H9 (cell line): ENCODE measurements at regions not wholly inside any gene's neighbourhood (a gene's known extent, or its start where the extent isn't known, plus 50 kb on each side); places are given as distances from the start of the nearest gene placed in this dataset.

Experiments
- DNase-seq: peaks from one replicate; pipeline ENCODE4 v3.0.0-alpha.2; 2017
- H2AFZ ChIP-seq: one replicate; pipeline ENCODE4 v1.6.1; 2013; ENCODE audit warnings: mild to moderate bottlenecking, low read length, control low read depth, moderate library complexity
- H2AK5ac ChIP-seq: 2 replicates; pipeline ENCODE4 v1.6.1; 2013; ENCODE audit warnings: low read length, control low read depth, mixed read lengths; ENCODE audit not compliant: insufficient read length
- H2BK120ac ChIP-seq: one replicate; pipeline ENCODE4 v1.6.1; 2013; ENCODE audit warnings: low read depth, mild to moderate bottlenecking, low read length, control low read depth, inconsistent platforms; ENCODE audit not compliant: poor library complexity, severe bottlenecking
- H2BK12ac ChIP-seq: 2 replicates; pipeline ENCODE4 v1.6.1; 2013; ENCODE audit warnings: low read length, control low read depth, mixed read lengths, low read depth; ENCODE audit not compliant: insufficient read length
- H2BK15ac ChIP-seq: 2 replicates; pipeline ENCODE4 v1.6.1; 2013; ENCODE audit warnings: low read depth, low read length, control low read depth
- H2BK20ac ChIP-seq: one replicate; pipeline ENCODE4 v1.6.1; 2013; ENCODE audit warnings: low read depth, mild to moderate bottlenecking, low read length, control low read depth, inconsistent platforms; ENCODE audit not compliant: poor library complexity, severe bottlenecking
- H2BK5ac ChIP-seq: 2 replicates; pipeline ENCODE4 v1.6.1; 2013; ENCODE audit warnings: low read length, control low read depth, mixed read lengths; ENCODE audit not compliant: insufficient read length
- H3K14ac ChIP-seq: 2 replicates; pipeline ENCODE4 v1.6.1; 2013; ENCODE audit warnings: low read length, control low read depth; ENCODE audit not compliant: insufficient read depth
- H3K18ac ChIP-seq: 2 replicates; pipeline ENCODE4 v1.6.1; 2013; ENCODE audit warnings: low read depth, mild to moderate bottlenecking, mixed read lengths, low read length, control low read depth; ENCODE audit not compliant: insufficient read length
- H3K23ac ChIP-seq: 2 replicates; pipeline ENCODE4 v1.6.1; 2013; ENCODE audit warnings: low read length, control low read depth, mixed read lengths, low read depth; ENCODE audit not compliant: insufficient read length
- H3K23me2 ChIP-seq: 2 replicates; pipeline ENCODE4 v1.6.1; 2013; ENCODE audit warnings: low read depth, mild to moderate bottlenecking, mixed read lengths, low read length, control low read depth; ENCODE audit not compliant: insufficient read length, poor library complexity, severe bottlenecking
- H3K27ac ChIP-seq: 2 replicates; pipeline ENCODE4 v1.5.1; 2013; ENCODE audit warnings: low read length, control low read depth, mixed read lengths, low read depth; ENCODE audit not compliant: insufficient read length
- H3K27me3 ChIP-seq: 2 replicates; pipeline ENCODE4 v1.6.1; 2013; ENCODE audit warnings: low read length, control low read depth, inconsistent platforms; ENCODE audit not compliant: insufficient read depth
- H3K4ac ChIP-seq: 2 replicates; pipeline ENCODE4 v1.6.1; 2013; ENCODE audit warnings: low read depth, mild to moderate bottlenecking, control low read depth, inconsistent platforms, low read length, moderate library complexity
- H3K4me1 ChIP-seq: 2 replicates; pipeline ENCODE4 v1.6.1; 2013; ENCODE audit warnings: low read length, control low read depth, inconsistent platforms; ENCODE audit not compliant: insufficient read depth
- H3K4me2 ChIP-seq: 2 replicates; pipeline ENCODE4 v1.6.1; 2013; ENCODE audit warnings: low read length, control low read depth, mixed read lengths; ENCODE audit not compliant: insufficient read length, insufficient read depth
- H3K56ac ChIP-seq: 2 replicates; pipeline ENCODE4 v1.6.1; 2013; ENCODE audit warnings: low read depth, mild to moderate bottlenecking, mixed read lengths, low read length, control low read depth; ENCODE audit not compliant: insufficient read length
- H3K79me1 ChIP-seq: 2 replicates; pipeline ENCODE4 v1.6.1; 2013; ENCODE audit warnings: low read depth, mild to moderate bottlenecking, moderate library complexity, low read length, control low read depth, inconsistent platforms; ENCODE audit not compliant: insufficient read depth, poor library complexity, severe bottlenecking
- H3K79me2 ChIP-seq: 2 replicates; pipeline ENCODE4 v1.6.1; 2013; ENCODE audit warnings: low read length, control low read depth, inconsistent platforms; ENCODE audit not compliant: insufficient read depth
- H3K9ac ChIP-seq: 2 replicates; pipeline ENCODE4 v1.6.1; 2013; ENCODE audit warnings: low read length, control low read depth, mixed read lengths; ENCODE audit not compliant: insufficient read length; ENCODE audit errors: extremely low read depth
- H3K9me3 ChIP-seq: one replicate; pipeline ENCODE4 v1.6.1; 2013; ENCODE audit warnings: low read depth, low read length, inconsistent platforms; ENCODE audit not compliant: control insufficient read depth
- H3T11ph ChIP-seq: one replicate; pipeline ENCODE4 v1.6.1; 2013; ENCODE audit warnings: mild to moderate bottlenecking, low read length, control low read depth, inconsistent platforms
- H4K20me1 ChIP-seq: one replicate; pipeline ENCODE4 v1.6.1; 2013; ENCODE audit not compliant: control insufficient read depth, insufficient read length, insufficient read depth
- H4K5ac ChIP-seq: 2 replicates; pipeline ENCODE4 v1.6.1; 2013; ENCODE audit warnings: low read depth, mild to moderate bottlenecking, mixed read lengths, low read length, control low read depth; ENCODE audit not compliant: insufficient read length
- H4K8ac ChIP-seq: replicated peaks from 2 replicates; pipeline ENCODE4 v1.6.1; 2013; ENCODE audit warnings: low read length, control low read depth, mixed read lengths, low read depth; ENCODE audit not compliant: insufficient read length
- H4K91ac ChIP-seq: 2 replicates; pipeline ENCODE4 v1.6.1; 2013; ENCODE audit warnings: low read depth, mild to moderate bottlenecking, moderate library complexity, mixed read lengths, low read length, control low read depth; ENCODE audit not compliant: insufficient read length
- H3K27ac Mint-ChIP-seq, 3 experiments: 2 replicates in 2 of 3; 3 replicates in 1 of 3; pipeline ENCODE4 v1.8.0; 2020 to 2021; ENCODE audit warnings: mixed read lengths in 3 of 3, mild to moderate bottlenecking in 1 of 3, moderate library complexity in 1 of 3
- H3K27me3 Mint-ChIP-seq: 2 replicates; pipeline ENCODE4 v1.8.0; 2021; ENCODE audit warnings: low read depth, mild to moderate bottlenecking, moderate library complexity, mixed read lengths
- H3K36me3 Mint-ChIP-seq, 3 experiments: 2 replicates in 2 of 3; 3 replicates in 1 of 3; pipeline ENCODE4 v1.8.0; 2020 to 2021; ENCODE audit warnings: low read depth in 3 of 3, mixed read lengths in 3 of 3; ENCODE audit not compliant: insufficient read depth in 1 of 3
- H3K4me1 Mint-ChIP-seq, 2 experiments: 2 replicates each; pipeline ENCODE4 v1.8.0; 2020; ENCODE audit warnings: mixed read lengths in 2 of 2
- H3K4me3 Mint-ChIP-seq, 2 experiments: 2 replicates in 1 of 2; 3 replicates in 1 of 2; pipeline ENCODE4 v1.8.0; 2020 to 2021; ENCODE audit warnings: mild to moderate bottlenecking in 2 of 2, mixed read lengths in 2 of 2, moderate library complexity in 1 of 2
- H3K9me3 Mint-ChIP-seq, 2 experiments: 2 replicates in 1 of 2; 3 replicates in 1 of 2; pipeline ENCODE4 v1.8.0; 2020; ENCODE audit warnings: mild to moderate bottlenecking in 2 of 2, mixed read lengths in 2 of 2, moderate library complexity in 1 of 2
- WGBS: extraction: QIAGEN DNeasy Blood & Tissue Kit; methylation state at CpG from one replicate; pipeline ENCODE4 v1.1.7; 2013; ENCODE audit warnings: missing lambda C conversion rate, low lambda C conversion rate, mixed read lengths; ENCODE audit not compliant: insufficient read length; ENCODE audit errors: extremely low coverage; 5-methylcytosine and 5-hydroxymethylcytosine counted together
- TF ChIP-seq, protein P1 (sequence below): fragments of 200-600 bp; sonication (generic); conservative IDR thresholded peaks from 3 replicates; pipeline ENCODE4 v1.8.0; 2021; ENCODE audit warnings: antibody characterized with exemption, mild to moderate bottlenecking

DNA sequence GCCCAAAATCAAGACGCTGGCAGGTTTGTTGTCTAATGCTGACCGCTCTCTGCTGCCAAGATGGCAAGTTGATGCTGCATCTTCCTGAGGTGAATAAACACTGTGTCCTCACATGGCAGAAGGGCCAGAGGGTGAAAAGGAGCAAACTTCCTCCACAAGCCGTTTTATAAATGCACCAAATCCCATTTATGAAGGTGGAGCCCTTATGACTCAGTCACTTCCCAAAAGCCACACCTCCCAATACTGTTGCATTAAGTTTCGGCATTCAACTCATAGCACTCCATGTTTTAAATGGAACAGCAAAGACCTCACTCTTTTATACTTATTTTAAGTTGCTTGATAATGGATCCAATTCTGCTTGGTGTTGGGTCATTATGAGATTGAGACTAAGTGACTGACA, 316.6 kb downstream of the RFPL4B start:
- Histone ChIP-seq H3K27me3 (no peaks in the 10 kb centered on the region), H3K9ac (no peak overlapping the region), H3K79me1 (no peaks in the 10 kb centered on the region), H3K79me2 (no peaks in the 10 kb centered on the region), H3K9me3 (no peaks in the 10 kb centered on the region), H3K4me1 (no peaks in the 10 kb centered on the region), H3K56ac (no peak overlapping the region), H3K4ac (no peak overlapping the region), H2AK5ac (no peak overlapping the region), H4K20me1 (no peaks in the 10 kb centered on the region), H2BK15ac (no peak overlapping the region), H4K5ac (no peak overlapping the region), H3K23me2 (no peaks in the 10 kb centered on the region), H3K14ac (no peak overlapping the region), H3K23ac (no peak overlapping the region), H2AFZ (no peak overlapping the region), H3K27ac (no peak overlapping the region), H2BK12ac (no peak overlapping the region), H3K4me2 (no peak overlapping the region), H4K91ac (no peak overlapping the region), H4K8ac (no peak overlapping the region), H2BK120ac (no peak overlapping the region), H2BK5ac (no peak overlapping the region), H3T11ph (no peak overlapping the region), H3K18ac (no peak overlapping the region), H2BK20ac (no peak overlapping the region)
- DNase-seq: no peak
- no peaks in the 10 kb centered on the region for H3K27me3 Mint-ChIP-seq
- WGBS: no CpG with 5 or more reads among the region's 4 CpGs
- TF ChIP-seq, protein P1, sequence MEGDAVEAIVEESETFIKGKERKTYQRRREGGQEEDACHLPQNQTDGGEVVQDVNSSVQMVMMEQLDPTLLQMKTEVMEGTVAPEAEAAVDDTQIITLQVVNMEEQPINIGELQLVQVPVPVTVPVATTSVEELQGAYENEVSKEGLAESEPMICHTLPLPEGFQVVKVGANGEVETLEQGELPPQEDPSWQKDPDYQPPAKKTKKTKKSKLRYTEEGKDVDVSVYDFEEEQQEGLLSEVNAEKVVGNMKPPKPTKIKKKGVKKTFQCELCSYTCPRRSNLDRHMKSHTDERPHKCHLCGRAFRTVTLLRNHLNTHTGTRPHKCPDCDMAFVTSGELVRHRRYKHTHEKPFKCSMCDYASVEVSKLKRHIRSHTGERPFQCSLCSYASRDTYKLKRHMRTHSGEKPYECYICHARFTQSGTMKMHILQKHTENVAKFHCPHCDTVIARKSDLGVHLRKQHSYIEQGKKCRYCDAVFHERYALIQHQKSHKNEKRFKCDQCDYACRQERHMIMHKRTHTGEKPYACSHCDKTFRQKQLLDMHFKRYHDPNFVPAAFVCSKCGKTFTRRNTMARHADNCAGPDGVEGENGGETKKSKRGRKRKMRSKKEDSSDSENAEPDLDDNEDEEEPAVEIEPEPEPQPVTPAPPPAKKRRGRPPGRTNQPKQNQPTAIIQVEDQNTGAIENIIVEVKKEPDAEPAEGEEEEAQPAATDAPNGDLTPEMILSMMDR: no peak
- peaks cover 0 to 3% (median 3%) of the 10 kb centered on the region in 3 experiments; a peak in 2 of 7 replicates for H3K36me3 Mint-ChIP-seq
- no peak overlapping the region for H3K4me3 Mint-ChIP-seq
- H3K27ac Mint-ChIP-seq: no peak overlapping the region
- H3K4me1 Mint-ChIP-seq: no peaks in the 10 kb centered on the region
- peaks cover 3 to 4% of the 10 kb centered on the region in 2 experiments; a peak in 3 of 5 replicates for H3K9me3 Mint-ChIP-seq
